Neural cell (in vitro differentiated cells): ENCODE measurements at regions not wholly inside any gene's neighbourhood (a gene's known extent, or its start where the extent isn't known, plus 50 kb on each side); places are given as distances from the start of the nearest gene placed in this dataset.

Experiments
- H2AFZ ChIP-seq: fragments of 200-600, 300-800 bp; sonication (generic), shearing (Covaris generic); 2 replicates; pipeline ENCODE4 v1.6.0; 2014; ENCODE audit warnings: low read depth, mild to moderate bottlenecking, antibody characterized with exemption, low read length, moderate library complexity
- H3F3A ChIP-seq: fragments of 200-600 bp; shearing (Covaris generic); 2 replicates; pipeline ENCODE4 v1.6.1; 2016; ENCODE audit warnings: mild to moderate bottlenecking, moderate library complexity, mixed read lengths, antibody characterized with exemption, low read length; ENCODE audit not compliant: insufficient read depth, poor library complexity, severe bottlenecking
- H3K27ac ChIP-seq: fragments of 200-600, 300-800 bp; sonication (generic), shearing (Covaris generic); 2 replicates; pipeline ENCODE4 v1.5.1; 2014; ENCODE audit warnings: mild to moderate bottlenecking, low read length, moderate library complexity
- H3K27me3 ChIP-seq: fragments of 300-800, 200-600 bp; sonication (generic), shearing (Covaris generic); 2 replicates; pipeline ENCODE4 v1.6.0; 2014; ENCODE audit warnings: mild to moderate bottlenecking, low read depth, low read length, moderate library complexity; ENCODE audit not compliant: insufficient read depth
- H3K36me3 ChIP-seq: fragments of 300-800, 200-600 bp; sonication (generic), shearing (Covaris generic); 2 replicates; pipeline ENCODE4 v1.5.1; 2014; ENCODE audit warnings: mild to moderate bottlenecking, antibody characterized with exemption, low read length, moderate library complexity; ENCODE audit not compliant: insufficient read depth
- H3K4me2 ChIP-seq: fragments of 300-800, 200-600 bp; sonication (generic), shearing (Covaris generic); 2 replicates; pipeline ENCODE4 v1.6.0; 2014; ENCODE audit warnings: mild to moderate bottlenecking, low read length
- H3K4me3 ChIP-seq: fragments of 300-800, 200-600 bp; sonication (generic), shearing (Covaris generic); 2 replicates; pipeline ENCODE4 v1.5.1; 2014; ENCODE audit warnings: mild to moderate bottlenecking, low read length, moderate library complexity
- H3K79me2 ChIP-seq: fragments of 200-600 bp; shearing (Covaris generic); replicated peaks from 2 replicates; pipeline ENCODE4 v1.6.0; 2014; ENCODE audit warnings: mild to moderate bottlenecking, low read length, moderate library complexity; ENCODE audit not compliant: insufficient read depth
- H3K9ac ChIP-seq: fragments of 300-800, 200-600 bp; sonication (generic), shearing (Covaris generic); 2 replicates; pipeline ENCODE4 v1.6.1; 2016; ENCODE audit warnings: mild to moderate bottlenecking, low read length, mixed read lengths
- H3K9me2 ChIP-seq: fragments of 200-600 bp; shearing (Covaris generic); 2 replicates; pipeline ENCODE4 v1.6.1; 2016; ENCODE audit warnings: mild to moderate bottlenecking, low read length, mixed read lengths; ENCODE audit not compliant: insufficient read depth
- H3K9me3 ChIP-seq: fragments of 200-600, 300-800 bp; sonication (generic), shearing (Covaris generic); 2 replicates; pipeline ENCODE4 v1.6.1; 2016; ENCODE audit warnings: mild to moderate bottlenecking, mixed run types, low read length, moderate library complexity, mixed read lengths
- H4K20me1 ChIP-seq: fragments of 200-600 bp; shearing (Covaris generic); 2 replicates; pipeline ENCODE4 v1.6.1; 2016; ENCODE audit warnings: mild to moderate bottlenecking, mixed run types; ENCODE audit not compliant: insufficient read depth
- EP300 ChIP-seq: fragments of 450-650 bp; conservative IDR thresholded peaks from 2 replicates; pipeline ENCODE4 v1.6.1; 2014; ENCODE audit warnings: antibody characterized with exemption, mild to moderate bottlenecking, moderate library complexity; ENCODE audit not compliant: poor library complexity, severe bottlenecking
- EZH2 ChIP-seq: fragments of 200-600, 300-800 bp; shearing (Covaris generic), sonication (generic); IDR thresholded peaks from 2 replicates; pipeline ENCODE4 v1.6.1; 2014; ENCODE audit warnings: antibody characterized with exemption, low read length, borderline replicate concordance, mild to moderate bottlenecking; ENCODE audit not compliant: insufficient read depth, poor library complexity, severe bottlenecking
- MXI1 ChIP-seq: fragments of 450-650 bp; conservative IDR thresholded peaks from 2 replicates; pipeline ENCODE4 v1.6.1; 2014; ENCODE audit warnings: antibody characterized with exemption, mild to moderate bottlenecking; ENCODE audit not compliant: poor library complexity, severe bottlenecking
- POLR2AphosphoS5 ChIP-seq: IDR thresholded peaks from 2 replicates; pipeline ENCODE4 v1.6.1; 2012
- RAD21 ChIP-seq: fragments of 450-650 bp; conservative IDR thresholded peaks from 2 replicates; pipeline ENCODE4 v1.6.1; 2014; ENCODE audit warnings: antibody characterized with exemption, mild to moderate bottlenecking, moderate library complexity
- SMC3 ChIP-seq: fragments of 450-650 bp; conservative IDR thresholded peaks from 2 replicates; pipeline ENCODE4 v1.6.1; 2014; ENCODE audit warnings: antibody characterized with exemption, mild to moderate bottlenecking, moderate library complexity; ENCODE audit not compliant: poor library complexity
- TAF1 ChIP-seq: IDR thresholded peaks from 2 replicates; pipeline ENCODE4 v1.6.1; 2012; ENCODE audit warnings: low read depth
- TF ChIP-seq, protein P1 (sequence below): fragments of 450-650 bp; IDR thresholded peaks from 2 replicates; pipeline ENCODE4 v1.5.1; 2014; ENCODE audit warnings: antibody characterized with exemption, mild to moderate bottlenecking, moderate library complexity; ENCODE audit not compliant: poor library complexity, severe bottlenecking
- TF ChIP-seq, protein P2 (sequence below): IDR thresholded peaks from 2 replicates; pipeline ENCODE4 v1.6.1; 2012; ENCODE audit warnings: borderline replicate concordance

DNA sequence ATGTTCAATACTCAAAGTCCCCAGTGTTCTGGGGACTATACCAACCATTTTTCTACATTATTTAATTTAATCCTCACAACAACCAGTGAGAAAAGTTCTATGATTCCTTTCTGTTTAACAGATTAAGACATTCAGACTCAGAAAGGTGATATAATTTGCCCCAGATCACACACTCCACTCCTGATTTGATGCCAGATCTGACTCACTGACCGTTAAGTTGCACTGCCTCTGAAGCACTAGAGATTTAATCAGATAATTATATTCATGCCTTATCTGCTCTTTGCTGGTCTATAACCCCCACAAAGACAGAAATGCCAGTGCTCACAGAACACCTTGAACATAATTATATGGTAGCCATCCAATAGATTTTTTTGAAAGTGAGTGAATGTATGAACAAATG is 501.0 kb downstream of the IGSF11 start:
- Histone ChIP-seq H3K4me2 (no peak overlapping the region), H3K9ac (no peak overlapping the region), H3K79me2 (no peaks in the 10 kb centered on the region), H3K27ac (peak overlapping the region; percentile 55), H2AFZ (no peak overlapping the region), H3K9me2 (no peaks in the 10 kb centered on the region), H3K27me3 (no peaks in the 10 kb centered on the region), H3K9me3 (no peaks in the 10 kb centered on the region), H3K4me3 (no peak overlapping the region), H4K20me1 (no peaks in the 10 kb centered on the region), H3F3A (no peaks in the 10 kb centered on the region), H3K36me3 (no peaks in the 10 kb centered on the region)
- TF ChIP-seq, protein P1, sequence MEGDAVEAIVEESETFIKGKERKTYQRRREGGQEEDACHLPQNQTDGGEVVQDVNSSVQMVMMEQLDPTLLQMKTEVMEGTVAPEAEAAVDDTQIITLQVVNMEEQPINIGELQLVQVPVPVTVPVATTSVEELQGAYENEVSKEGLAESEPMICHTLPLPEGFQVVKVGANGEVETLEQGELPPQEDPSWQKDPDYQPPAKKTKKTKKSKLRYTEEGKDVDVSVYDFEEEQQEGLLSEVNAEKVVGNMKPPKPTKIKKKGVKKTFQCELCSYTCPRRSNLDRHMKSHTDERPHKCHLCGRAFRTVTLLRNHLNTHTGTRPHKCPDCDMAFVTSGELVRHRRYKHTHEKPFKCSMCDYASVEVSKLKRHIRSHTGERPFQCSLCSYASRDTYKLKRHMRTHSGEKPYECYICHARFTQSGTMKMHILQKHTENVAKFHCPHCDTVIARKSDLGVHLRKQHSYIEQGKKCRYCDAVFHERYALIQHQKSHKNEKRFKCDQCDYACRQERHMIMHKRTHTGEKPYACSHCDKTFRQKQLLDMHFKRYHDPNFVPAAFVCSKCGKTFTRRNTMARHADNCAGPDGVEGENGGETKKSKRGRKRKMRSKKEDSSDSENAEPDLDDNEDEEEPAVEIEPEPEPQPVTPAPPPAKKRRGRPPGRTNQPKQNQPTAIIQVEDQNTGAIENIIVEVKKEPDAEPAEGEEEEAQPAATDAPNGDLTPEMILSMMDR: no peak
- TF ChIP-seq RAD21 (no peak), SMC3 (no peak), EP300 (no peak), POLR2AphosphoS5 (no peak), TAF1 (no peak), MXI1 (no peak), EZH2 (no peak)
- TF ChIP-seq, protein P2, sequence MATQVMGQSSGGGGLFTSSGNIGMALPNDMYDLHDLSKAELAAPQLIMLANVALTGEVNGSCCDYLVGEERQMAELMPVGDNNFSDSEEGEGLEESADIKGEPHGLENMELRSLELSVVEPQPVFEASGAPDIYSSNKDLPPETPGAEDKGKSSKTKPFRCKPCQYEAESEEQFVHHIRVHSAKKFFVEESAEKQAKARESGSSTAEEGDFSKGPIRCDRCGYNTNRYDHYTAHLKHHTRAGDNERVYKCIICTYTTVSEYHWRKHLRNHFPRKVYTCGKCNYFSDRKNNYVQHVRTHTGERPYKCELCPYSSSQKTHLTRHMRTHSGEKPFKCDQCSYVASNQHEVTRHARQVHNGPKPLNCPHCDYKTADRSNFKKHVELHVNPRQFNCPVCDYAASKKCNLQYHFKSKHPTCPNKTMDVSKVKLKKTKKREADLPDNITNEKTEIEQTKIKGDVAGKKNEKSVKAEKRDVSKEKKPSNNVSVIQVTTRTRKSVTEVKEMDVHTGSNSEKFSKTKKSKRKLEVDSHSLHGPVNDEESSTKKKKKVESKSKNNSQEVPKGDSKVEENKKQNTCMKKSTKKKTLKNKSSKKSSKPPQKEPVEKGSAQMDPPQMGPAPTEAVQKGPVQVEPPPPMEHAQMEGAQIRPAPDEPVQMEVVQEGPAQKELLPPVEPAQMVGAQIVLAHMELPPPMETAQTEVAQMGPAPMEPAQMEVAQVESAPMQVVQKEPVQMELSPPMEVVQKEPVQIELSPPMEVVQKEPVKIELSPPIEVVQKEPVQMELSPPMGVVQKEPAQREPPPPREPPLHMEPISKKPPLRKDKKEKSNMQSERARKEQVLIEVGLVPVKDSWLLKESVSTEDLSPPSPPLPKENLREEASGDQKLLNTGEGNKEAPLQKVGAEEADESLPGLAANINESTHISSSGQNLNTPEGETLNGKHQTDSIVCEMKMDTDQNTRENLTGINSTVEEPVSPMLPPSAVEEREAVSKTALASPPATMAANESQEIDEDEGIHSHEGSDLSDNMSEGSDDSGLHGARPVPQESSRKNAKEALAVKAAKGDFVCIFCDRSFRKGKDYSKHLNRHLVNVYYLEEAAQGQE: no peak

- Histone ChIP-seq H3K4me2 (no peak overlapping the region), H3K9me2 (no peaks in the 10 kb centered on the region), H3K27me3 (no peaks in the 10 kb centered on the region), H3K9me3 (no peaks in the 10 kb centered on the region), H3F3A (no peaks in the 10 kb centered on the region), H3K27ac (peak overlapping the region; percentile 55), H2AFZ (no peak overlapping the region), H4K20me1 (no peaks in the 10 kb centered on the region), H3K79me2 (no peaks in the 10 kb centered on the region), H3K4me3 (peak overlapping the region; percentile 5), H3K36me3 (no peaks in the 10 kb centered on the region), H3K9ac (no peak overlapping the region)
- TF ChIP-seq EZH2 (no peak), RAD21 (no peak), POLR2AphosphoS5 (no peak), SMC3 (no peak), MXI1 (no peak), EP300 (no peak), TAF1 (no peak)
- TF ChIP-seq, protein P2: peak; percentile 98
- TF ChIP-seq, protein P1: no peak
These were observed 500.1 kb downstream of the IGSF11 start for GRCh38 chr3:118534519-118534918.
